Stimulated activated memory B cell treated with anti-CD40 and anti-IgM and Interleukin-4, amounts not matched to agents 10 μg/mL and 1 μg/mL and 100 μg/mL, for 72 hours (primary cell): ENCODE measurements at regions not wholly inside any gene's neighbourhood (a gene's known extent, or its start where the extent isn't known, plus 50 kb on each side); places are given as distances from the start of the nearest gene placed in this dataset.
"Not testable (repeated sequence)": the region's sequence is repeated elsewhere in the genome, so short reads cannot be mapped to it uniquely, and the experiment has no call there.

Source experiments
- ATAC-seq: fragments of 150-1000 bp; cut with Tn5 transposase; 2 replicates; pipeline ENCODE4 v1.10.0; 2021
- H3K27ac Mint-ChIP-seq: one replicate; pipeline ENCODE4 v1.8.0; 2022; ENCODE audit warnings: mild to moderate bottlenecking, mixed read lengths
- H3K27me3 Mint-ChIP-seq: one replicate; pipeline ENCODE4 v1.8.0; 2022; ENCODE audit warnings: mixed read lengths
- H3K36me3 Mint-ChIP-seq: one replicate; pipeline ENCODE4 v1.8.0; 2022; ENCODE audit warnings: mixed read lengths
- H3K4me1 Mint-ChIP-seq: one replicate; pipeline ENCODE4 v1.8.0; 2022; ENCODE audit warnings: mixed read lengths
- H3K4me3 Mint-ChIP-seq: one replicate; pipeline ENCODE4 v1.8.0; 2022; ENCODE audit warnings: mild to moderate bottlenecking, moderate library complexity, mixed read lengths
- H3K9me3 Mint-ChIP-seq: one replicate; pipeline ENCODE4 v1.8.0; 2022; ENCODE audit warnings: mixed read lengths

DNA sequence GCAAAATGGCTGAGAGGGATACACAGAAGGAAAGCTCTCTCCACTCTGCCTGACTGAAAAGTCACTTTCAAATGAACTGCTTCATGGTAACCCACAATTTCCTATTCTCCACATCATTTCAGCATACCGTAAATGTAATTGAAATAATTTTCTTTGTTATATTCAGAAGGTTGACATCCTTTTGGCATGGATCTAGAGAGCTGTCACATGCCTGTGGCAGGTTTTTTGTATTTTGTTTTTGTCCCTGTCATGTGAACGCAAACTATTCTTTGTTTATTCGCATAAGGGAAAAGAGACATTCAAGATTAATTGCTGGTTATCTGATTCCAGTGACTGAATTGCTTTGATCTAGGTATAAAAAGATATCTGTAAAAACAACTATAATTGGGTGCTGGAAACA lies 1808.1 kb downstream of the NCAM2 start:
- H3K4me3 Mint-ChIP-seq, result no peak overlapping the region
- H3K9me3 Mint-ChIP-seq, result no peaks in the 10 kb centered on the region
- H3K4me1 Mint-ChIP-seq, result no peaks in the 10 kb centered on the region
- no peak overlapping the region for H3K27ac Mint-ChIP-seq
- H3K27me3 Mint-ChIP-seq, result no peaks in the 10 kb centered on the region
- H3K36me3 Mint-ChIP-seq, result no peaks in the 10 kb centered on the region
- ATAC-seq, result no peak

DNA sequence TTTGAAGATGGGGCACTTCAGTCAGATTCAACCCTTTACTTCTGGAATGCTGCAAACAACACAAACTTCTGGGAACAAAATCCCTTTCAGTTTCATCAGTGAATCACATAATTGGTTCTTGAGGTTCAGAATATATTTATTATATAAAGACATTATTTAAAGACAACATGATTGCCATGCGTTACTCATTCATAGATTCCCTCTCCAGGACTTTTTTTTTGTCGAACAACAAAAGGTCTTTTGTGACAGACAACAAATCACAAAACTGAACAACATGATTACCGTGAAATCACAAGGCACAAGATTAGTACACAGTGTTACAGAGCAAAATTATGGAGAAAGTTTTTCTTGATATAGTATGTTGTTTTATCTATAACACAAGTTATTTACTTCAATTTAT lies 1815.0 kb downstream of the NCAM2 start:
- Mint-ChIP-seq H3K4me3 (no peak overlapping the region), H3K27ac (no peak overlapping the region), H3K27me3 (no peaks in the 10 kb centered on the region), H3K4me1 (no peaks in the 10 kb centered on the region), H3K36me3 (no peaks in the 10 kb centered on the region), H3K9me3 (no peaks in the 10 kb centered on the region)
- no peak for ATAC-seq

DNA sequence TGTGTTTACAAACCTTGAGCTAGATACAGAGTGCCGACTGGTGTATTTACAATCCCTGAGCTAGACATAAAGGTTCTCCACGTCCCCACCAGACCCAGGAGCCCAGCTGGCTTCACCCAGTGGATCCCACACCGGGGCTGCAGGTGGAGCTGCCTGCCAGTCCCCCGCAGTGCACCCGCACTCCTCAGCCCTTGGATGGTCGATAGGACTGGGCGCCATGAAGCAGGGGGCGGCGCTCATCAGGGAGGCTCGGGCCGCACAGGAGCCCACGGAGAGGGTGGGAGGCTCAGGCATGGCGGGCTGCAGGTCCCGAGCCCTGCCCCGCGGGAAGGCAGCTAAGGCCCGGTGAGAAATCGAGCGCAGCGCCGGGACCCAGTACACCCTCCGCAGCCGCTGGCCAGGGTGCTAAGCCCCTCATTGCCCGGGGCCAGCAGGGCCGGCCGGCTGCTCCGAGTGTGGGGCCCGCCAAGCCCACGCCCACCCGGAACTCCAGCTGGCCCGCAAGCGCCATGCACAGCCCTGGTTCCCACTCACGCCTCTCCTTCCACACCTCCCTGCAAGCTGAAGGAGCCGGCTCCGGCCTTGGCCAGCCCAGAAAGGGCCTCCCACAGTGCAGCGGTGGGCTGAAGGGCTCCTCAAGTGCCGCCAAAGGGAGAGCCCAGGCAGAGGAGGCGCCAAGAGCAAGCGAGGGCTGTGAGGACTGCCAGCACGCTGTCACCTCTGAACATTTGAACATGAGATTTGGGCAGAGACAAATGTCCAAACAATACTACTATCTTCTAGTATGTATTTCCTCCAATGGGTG lies 1820.7 kb downstream of the NCAM2 start:
- H3K27me3 Mint-ChIP-seq, H3K4me3 Mint-ChIP-seq, H3K9me3 Mint-ChIP-seq, H3K27ac Mint-ChIP-seq, H3K36me3 Mint-ChIP-seq, ATAC-seq, H3K4me1 Mint-ChIP-seq: not testable (repeated sequence)

GRCh38 chr21:22827422-22827821 lies 1829.2 kb downstream of the NCAM2 start:
- H3K27ac Mint-ChIP-seq, result no peak overlapping the region
- no peak overlapping the region for H3K4me3 Mint-ChIP-seq
- H3K4me1 Mint-ChIP-seq, result no peaks in the 10 kb centered on the region
- peaks cover 15% of the 10 kb centered on the region for H3K9me3 Mint-ChIP-seq
- H3K36me3 Mint-ChIP-seq, result no peaks in the 10 kb centered on the region
- H3K27me3 Mint-ChIP-seq, result no peaks in the 10 kb centered on the region
- ATAC-seq, result no peak

DNA sequence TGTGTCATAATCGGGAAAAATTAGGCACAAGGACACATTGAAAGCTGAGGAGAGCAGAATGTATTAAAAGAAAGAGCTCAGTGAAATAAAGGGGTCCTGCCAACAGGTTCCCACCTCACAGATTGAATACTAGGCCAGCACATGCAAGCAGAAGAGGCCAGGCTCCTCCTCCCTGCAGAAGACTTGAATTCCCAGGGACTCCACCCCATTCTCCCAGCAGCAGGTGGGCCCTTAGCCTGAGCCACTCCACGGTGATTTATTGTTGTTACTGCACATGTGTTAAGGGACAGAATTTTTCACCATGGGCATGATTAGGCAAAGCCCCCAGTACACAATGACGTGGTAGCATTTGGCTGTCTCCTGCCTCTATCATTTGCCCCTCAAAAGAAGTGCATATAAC lies 1844.7 kb downstream of the NCAM2 start:
- ATAC-seq, result no peak
- no peaks in the 10 kb centered on the region for H3K4me1 Mint-ChIP-seq
- H3K27ac Mint-ChIP-seq, result no peak overlapping the region
- no peak overlapping the region for H3K4me3 Mint-ChIP-seq
- H3K9me3 Mint-ChIP-seq, result peaks cover 3% of the 10 kb centered on the region
- no peaks in the 10 kb centered on the region for H3K27me3 Mint-ChIP-seq
- no peaks in the 10 kb centered on the region for H3K36me3 Mint-ChIP-seq

DNA sequence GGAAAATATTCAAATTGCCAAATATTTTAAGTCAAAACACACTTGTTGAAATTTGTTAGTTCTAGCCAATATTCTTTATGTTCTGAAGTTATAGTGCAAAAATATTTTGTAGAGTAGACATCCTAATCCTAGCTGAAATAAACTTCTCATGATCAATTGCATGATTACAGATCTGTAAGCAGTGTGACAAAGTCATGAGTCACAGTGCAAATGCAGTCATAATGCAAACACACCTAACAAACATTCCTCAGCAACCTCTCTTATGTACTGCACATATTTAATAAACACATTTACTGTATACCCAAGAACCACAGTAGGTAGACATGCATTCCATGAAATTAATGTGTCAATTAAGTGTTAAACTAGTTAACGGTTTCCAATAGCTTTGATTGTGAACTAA lies 1857.4 kb downstream of the NCAM2 start:
- ATAC-seq, result no peak
- Mint-ChIP-seq H3K4me3 (no peak overlapping the region), H3K4me1 (no peaks in the 10 kb centered on the region), H3K36me3 (no peaks in the 10 kb centered on the region), H3K27me3 (no peaks in the 10 kb centered on the region), H3K9me3 (no peaks in the 10 kb centered on the region), H3K27ac (no peak overlapping the region)

GRCh38 chr21:22871692-22872091 lies 1873.5 kb downstream of the NCAM2 start:
- Mint-ChIP-seq H3K9me3 (no peaks in the 10 kb centered on the region), H3K27me3 (no peaks in the 10 kb centered on the region), H3K4me3 (no peak overlapping the region), H3K27ac (no peak overlapping the region), H3K4me1 (no peaks in the 10 kb centered on the region), H3K36me3 (no peaks in the 10 kb centered on the region)
- ATAC-seq, result no peak

GRCh38 chr21:22880573-22880972 lies 1882.4 kb downstream of the NCAM2 start:
- ATAC-seq, result no peak
- Mint-ChIP-seq H3K36me3 (no peaks in the 10 kb centered on the region), H3K9me3 (peaks cover 3% of the 10 kb centered on the region), H3K4me1 (no peaks in the 10 kb centered on the region), H3K4me3 (no peak overlapping the region), H3K27ac (no peak overlapping the region), H3K27me3 (no peaks in the 10 kb centered on the region)

DNA sequence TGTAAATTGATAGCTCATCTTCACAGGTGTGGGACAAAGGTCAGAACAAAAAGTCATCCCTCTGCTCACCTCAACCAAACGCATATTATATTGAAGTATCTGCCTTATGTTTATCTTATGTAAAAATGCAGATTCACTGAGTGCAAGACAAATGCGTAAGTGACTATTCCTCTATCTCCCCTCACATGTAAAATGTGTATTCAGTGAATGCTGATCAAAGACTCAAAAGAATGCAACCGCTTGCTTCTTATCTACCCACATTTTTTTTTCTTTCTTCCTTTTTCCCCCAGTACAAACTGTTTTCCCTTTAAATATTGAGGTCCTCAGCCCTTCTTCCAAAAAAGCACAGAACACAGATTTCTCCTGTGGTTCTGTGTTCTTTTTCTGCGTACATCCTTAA lies 1882.9 kb downstream of the NCAM2 start:
- H3K27me3 Mint-ChIP-seq, result no peaks in the 10 kb centered on the region
- peaks cover 3% of the 10 kb centered on the region for H3K9me3 Mint-ChIP-seq
- no peaks in the 10 kb centered on the region for H3K36me3 Mint-ChIP-seq
- H3K4me1 Mint-ChIP-seq, result no peaks in the 10 kb centered on the region
- no peak overlapping the region for H3K4me3 Mint-ChIP-seq
- no peak for ATAC-seq
- H3K27ac Mint-ChIP-seq, result no peak overlapping the region

- Mint-ChIP-seq H3K9me3 (no peaks in the 10 kb centered on the region), H3K36me3 (no peaks in the 10 kb centered on the region), H3K27me3 (no peaks in the 10 kb centered on the region), H3K4me1 (no peaks in the 10 kb centered on the region), H3K27ac (no peak overlapping the region), H3K4me3 (no peak overlapping the region)
- no peak for ATAC-seq
These were observed 1886.9 kb downstream of the NCAM2 start for GRCh38 chr21:22885079-22885478.

DNA sequence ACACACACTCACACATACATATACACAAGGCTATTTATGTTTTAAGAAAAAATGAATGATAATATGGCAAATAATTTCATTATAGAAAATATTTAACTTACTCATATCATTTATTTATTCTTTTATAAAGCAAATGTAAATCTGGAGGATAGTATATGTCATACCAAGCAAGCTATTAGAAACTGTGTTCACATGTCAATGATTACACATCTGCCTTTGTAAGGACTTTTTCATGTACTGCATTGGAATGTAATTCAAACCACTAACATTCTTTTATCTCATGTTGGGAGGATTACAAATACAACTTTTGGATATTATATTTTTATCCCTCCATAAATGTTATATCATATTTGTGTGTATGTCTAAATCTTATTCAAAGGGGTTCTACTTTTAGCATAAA lies 1887.4 kb downstream of the NCAM2 start:
- no peaks in the 10 kb centered on the region for H3K4me1 Mint-ChIP-seq
- H3K4me3 Mint-ChIP-seq, result no peak overlapping the region
- no peaks in the 10 kb centered on the region for H3K36me3 Mint-ChIP-seq

DNA sequence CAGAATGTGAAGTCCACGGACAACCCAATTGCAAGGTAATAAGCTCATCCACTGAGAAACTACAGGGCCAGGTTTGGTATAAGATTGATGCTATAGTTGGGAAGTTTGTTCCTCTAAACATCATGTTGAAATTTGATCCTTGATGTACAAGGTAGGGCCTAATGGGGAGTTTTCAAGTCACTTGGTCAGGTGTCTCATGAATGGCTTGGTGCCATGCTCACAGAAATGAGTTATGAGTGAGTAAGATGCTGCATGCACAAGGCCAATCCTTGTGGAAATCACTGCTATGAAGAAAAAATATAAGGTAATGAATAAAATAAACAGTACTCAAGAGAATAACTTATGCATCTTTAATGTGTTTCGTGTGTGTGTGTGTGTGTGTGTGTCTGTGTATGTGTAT lies 1891.2 kb downstream of the NCAM2 start:
- Mint-ChIP-seq H3K27me3 (no peaks in the 10 kb centered on the region), H3K36me3 (no peaks in the 10 kb centered on the region), H3K9me3 (no peaks in the 10 kb centered on the region), H3K27ac (no peak overlapping the region), H3K4me3 (no peak overlapping the region), H3K4me1 (no peaks in the 10 kb centered on the region)
- ATAC-seq, result no peak

More for the DNA sequence above, 1887.4 kb downstream of the NCAM2 start:
- Mint-ChIP-seq H3K27me3 (no peaks in the 10 kb centered on the region), H3K9me3 (no peaks in the 10 kb centered on the region), H3K27ac (no peak overlapping the region)
- ATAC-seq, result no peak

DNA sequence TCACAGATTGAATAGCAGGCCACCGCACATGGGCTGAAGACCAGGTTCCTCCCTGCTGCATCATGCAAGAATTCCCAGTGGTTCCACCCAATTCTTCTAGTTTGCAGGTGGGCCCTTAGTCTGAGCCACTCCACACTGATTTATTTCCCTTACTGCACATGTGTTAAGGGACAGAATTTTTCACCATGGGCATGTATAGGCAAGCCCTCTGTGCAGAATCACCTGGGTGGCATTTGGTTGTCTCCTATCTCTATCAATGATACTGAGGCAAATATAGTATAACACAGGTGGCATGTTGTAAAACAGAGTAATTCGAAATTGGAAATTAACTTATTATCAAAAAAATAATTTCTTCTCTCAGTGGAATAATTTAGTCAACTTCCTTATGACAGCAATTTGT lies 1892.4 kb downstream of the NCAM2 start:
- H3K4me3 Mint-ChIP-seq, result no peak overlapping the region
- H3K4me1 Mint-ChIP-seq, result no peaks in the 10 kb centered on the region
- ATAC-seq, result no peak
- no peaks in the 10 kb centered on the region for H3K9me3 Mint-ChIP-seq
- no peak overlapping the region for H3K27ac Mint-ChIP-seq
- H3K27me3 Mint-ChIP-seq, result no peaks in the 10 kb centered on the region
- H3K36me3 Mint-ChIP-seq, result no peaks in the 10 kb centered on the region

DNA sequence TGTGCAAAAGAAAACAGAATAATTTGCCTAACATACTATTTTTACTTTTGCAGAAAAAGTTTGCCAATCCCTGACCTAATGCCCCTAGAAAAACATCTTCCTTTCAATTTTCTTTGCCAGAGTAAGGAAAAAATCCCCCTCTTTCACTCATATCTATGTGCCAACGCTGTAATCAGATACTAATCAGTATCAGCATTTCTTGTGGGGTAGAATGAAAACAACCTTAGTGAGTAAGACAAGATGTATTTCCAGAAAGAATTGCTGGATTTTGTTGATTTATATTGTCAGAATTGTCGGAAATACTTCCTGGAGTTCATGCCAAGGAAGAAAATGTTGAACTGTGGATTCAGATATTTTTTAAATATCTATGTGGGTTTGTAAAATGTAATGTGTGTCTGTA lies 1893.8 kb downstream of the NCAM2 start:
- no peak overlapping the region for H3K4me3 Mint-ChIP-seq
- ATAC-seq, result no peak
- H3K9me3 Mint-ChIP-seq, result no peaks in the 10 kb centered on the region
- H3K36me3 Mint-ChIP-seq, result no peaks in the 10 kb centered on the region
- H3K27ac Mint-ChIP-seq, result no peak overlapping the region
- H3K27me3 Mint-ChIP-seq, result no peaks in the 10 kb centered on the region
- no peaks in the 10 kb centered on the region for H3K4me1 Mint-ChIP-seq

DNA sequence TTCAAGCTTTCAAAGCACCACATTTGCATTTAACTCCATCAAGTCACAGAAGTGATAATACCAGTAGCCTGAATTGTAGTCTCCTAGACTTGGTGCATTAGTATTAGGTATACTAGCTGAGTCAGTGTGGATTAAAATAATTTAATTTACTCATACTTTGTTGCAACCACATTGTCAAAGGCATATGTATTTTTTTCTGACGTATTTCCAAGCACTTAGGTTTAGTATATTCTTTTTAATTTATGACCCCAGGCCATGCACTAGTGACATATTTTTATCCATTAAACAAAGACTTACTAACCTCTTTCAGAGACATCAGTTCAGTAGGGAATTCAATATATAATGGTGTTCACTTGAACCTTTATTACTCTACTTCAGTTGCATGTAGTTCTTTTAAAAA lies 1894.5 kb downstream of the NCAM2 start:
- Mint-ChIP-seq H3K27me3 (no peaks in the 10 kb centered on the region), H3K4me3 (no peak overlapping the region), H3K36me3 (no peaks in the 10 kb centered on the region), H3K27ac (no peak overlapping the region), H3K9me3 (no peaks in the 10 kb centered on the region), H3K4me1 (no peaks in the 10 kb centered on the region)
- no peak for ATAC-seq

- Mint-ChIP-seq H3K4me1 (no peaks in the 10 kb centered on the region), H3K9me3 (no peaks in the 10 kb centered on the region), H3K27me3 (no peaks in the 10 kb centered on the region), H3K4me3 (no peak overlapping the region), H3K27ac (no peak overlapping the region), H3K36me3 (no peaks in the 10 kb centered on the region)
- ATAC-seq, result no peak
These were observed 1899.9 kb downstream of the NCAM2 start for GRCh38 chr21:22898051-22898665.
